ENCODE measurements at regions not wholly inside any gene's neighbourhood (a gene's known extent, or its start where the extent isn't known, plus 50 kb on each side); places are given as distances from the start of the nearest gene placed in this dataset.

GRCh38 chr5:116769470-116769869 is 194.8 kb upstream of the SEMA6A start:
- no peak for DNase-seq

GRCh38 chr5:116766470-116766947 is 191.9 kb upstream of the SEMA6A start:
- peak; percentile 22 for DNase-seq

GRCh38 chr5:116765441-116765840 is 190.8 kb upstream of the SEMA6A start:
- no peak for DNase-seq

GRCh38 chr5:116764941-116765340 is 190.3 kb upstream of the SEMA6A start:
- no peak for DNase-seq

- DNase-seq, result no peak
Observed at GRCh38 chr5:116763987-116764866, 189.6 kb upstream of the SEMA6A start.

GRCh38 chr5:116759860-116760640 is 185.4 kb upstream of the SEMA6A start:
- no peak for DNase-seq

GRCh38 chr5:116757326-116757725 is 182.7 kb upstream of the SEMA6A start:
- no peak for DNase-seq

- no peak for DNase-seq
Observed at GRCh38 chr5:116756531-116756930, 181.9 kb upstream of the SEMA6A start.

GRCh38 chr5:116754556-116754955 is 179.9 kb upstream of the SEMA6A start:
- no peak for DNase-seq

GRCh38 chr5:116751684-116752083 is 177.1 kb upstream of the SEMA6A start:
- DNase-seq, result no peak

- DNase-seq, result peak; percentile 50
Observed at GRCh38 chr5:116750631-116751580, 176.3 kb upstream of the SEMA6A start.

GRCh38 chr5:116747881-116748280 is 173.3 kb upstream of the SEMA6A start:
- no peak for DNase-seq

GRCh38 chr5:116746668-116747067 is 172.0 kb upstream of the SEMA6A start:
- no peak for DNase-seq

GRCh38 chr5:116740771-116741170 is 166.1 kb upstream of the SEMA6A start:
- DNase-seq, result no peak

- peak; percentile 33 for DNase-seq
Observed at GRCh38 chr5:116739571-116739970, 164.9 kb upstream of the SEMA6A start.

- DNase-seq, result peak; percentile 80
Observed at GRCh38 chr5:116738615-116739261, 164.1 kb upstream of the SEMA6A start.

GRCh38 chr5:116738239-116738614 is 163.6 kb upstream of the SEMA6A start:
- DNase-seq, result peak; percentile 8

GRCh38 chr5:116736671-116737070 is 162.0 kb upstream of the SEMA6A start:
- no peak for DNase-seq

GRCh38 chr5:116733991-116734975 is 159.7 kb upstream of the SEMA6A start:
- DNase-seq, result no peak

- no peak for DNase-seq
Observed at GRCh38 chr5:116732591-116732990, 158.0 kb upstream of the SEMA6A start.

Measured in skin of body (tissue), 1 donor.